Upper lobe of right lung (tissue), 1 donor: ENCODE measurements at regions not wholly inside any gene's neighbourhood (a gene's known extent, or its start where the extent isn't known, plus 50 kb on each side); places are given as distances from the start of the nearest gene placed in this dataset.

ENCODE experiments used
- ATAC-seq: fragments of 200-7000 bp; cut with Tn5 transposase; one replicate; pipeline ENCODE4 v1.9.1; 2020; ENCODE audit warnings: mild to moderate bottlenecking, moderate library complexity
- DNase-seq: peaks from one replicate; pipeline ENCODE4 v3.0.0-alpha.2; 2020
- H3K27ac ChIP-seq: fragments of 200-600 bp; one replicate; pipeline ENCODE4 v1.8.0; 2022
- H3K27me3 ChIP-seq: fragments of 200-600 bp; one replicate; pipeline ENCODE4 v1.8.0; 2022; ENCODE audit warnings: mild to moderate bottlenecking
- H3K36me3 ChIP-seq: fragments of 200-600 bp; one replicate; pipeline ENCODE4 v1.8.0; 2022
- H3K4me1 ChIP-seq: fragments of 200-600 bp; one replicate; pipeline ENCODE4 v1.8.0; 2022
- H3K4me3 ChIP-seq: fragments of 200-600 bp; one replicate; pipeline ENCODE4 v1.8.0; 2022; ENCODE audit warnings: mild to moderate bottlenecking
- H3K9me3 ChIP-seq: fragments of 200-600 bp; one replicate; pipeline ENCODE4 v1.8.0; 2022
- CTCF ChIP-seq: fragments of 200-600 bp; IDR thresholded peaks from one replicate; pipeline ENCODE4 v1.8.0; 2022; ENCODE audit warnings: antibody characterized with exemption
- intact Hi-C: fragments of 100-400 bp; cut with DNase I; formaldehyde crosslinking; loops from one replicate; pipeline ENCODE4 v1.11.0; 2022
- donor health status: DM: no; HTN: yes; CAD: no; lungs with severe emphysema.

GRCh38 chr12:91922139-91922538, 223.5 kb downstream of the BTG1 start:
- no peak overlapping the region for H3K27ac ChIP-seq
- no peak for TF ChIP-seq CTCF
- H3K9me3 ChIP-seq, result no peaks in the 10 kb centered on the region
- H3K4me3 ChIP-seq, result no peak overlapping the region
- H3K36me3 ChIP-seq, result no peaks in the 10 kb centered on the region
- H3K27me3 ChIP-seq, result no peaks in the 10 kb centered on the region
- ATAC-seq (no peak), DNase-seq (no peak)
- H3K4me1 ChIP-seq, result peaks cover 7% of the 10 kb centered on the region
- intact Hi-C loops, result no loop called here

DNA sequence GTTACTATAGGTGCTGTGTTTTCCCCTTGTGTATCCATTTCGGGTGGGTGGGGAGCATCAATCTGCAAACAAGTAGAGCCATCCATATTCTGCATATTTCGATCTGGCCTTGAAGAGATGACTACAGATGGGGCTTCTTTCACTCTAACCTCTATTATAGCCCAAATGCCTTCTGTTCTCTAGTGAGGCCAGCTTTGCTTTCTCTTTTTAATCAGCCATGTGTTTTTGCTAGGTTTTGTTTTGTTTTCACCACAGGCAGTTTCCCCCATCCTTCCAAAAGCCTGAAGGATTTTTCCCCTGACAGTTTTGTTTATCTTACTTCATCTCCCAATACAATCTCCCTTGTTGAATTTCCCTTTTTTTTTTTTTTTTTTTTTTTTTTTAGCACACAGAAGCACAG, 224.1 kb downstream of the BTG1 start:
- no peak for DNase-seq
- peaks cover 5% of the 10 kb centered on the region for H3K4me1 ChIP-seq
- no peak for ATAC-seq
- H3K27ac ChIP-seq, result no peak overlapping the region
- TF ChIP-seq CTCF, result no peak
- H3K27me3 ChIP-seq, result no peaks in the 10 kb centered on the region
- intact Hi-C loops, result no loop called here
- no peaks in the 10 kb centered on the region for H3K9me3 ChIP-seq
- H3K36me3 ChIP-seq, result no peaks in the 10 kb centered on the region
- no peak overlapping the region for H3K4me3 ChIP-seq

DNA sequence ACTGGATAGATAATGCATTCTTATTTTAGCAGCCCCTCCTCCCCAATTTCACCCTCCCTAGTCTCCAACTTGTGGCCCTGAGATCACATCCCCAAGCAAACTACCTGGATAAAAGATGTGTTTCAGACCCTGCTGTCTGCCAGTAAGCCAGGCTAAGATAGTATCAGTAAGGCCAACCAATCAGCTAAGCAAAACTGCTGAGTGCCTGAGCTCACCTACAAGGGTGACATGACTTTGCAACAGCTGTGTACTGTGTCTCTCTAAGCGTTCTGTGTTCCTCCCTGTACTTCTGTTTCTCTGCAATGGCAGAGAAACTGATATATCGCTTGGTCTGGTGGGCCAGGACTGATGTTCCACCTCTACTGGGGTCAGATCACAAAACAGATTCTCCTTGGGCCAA, 224.9 kb downstream of the BTG1 start:
- TF ChIP-seq CTCF, result no peak
- no peak overlapping the region for H3K4me3 ChIP-seq
- no peaks in the 10 kb centered on the region for H3K36me3 ChIP-seq
- intact Hi-C loops, result no loop called here
- H3K4me1 ChIP-seq, result peaks cover 5% of the 10 kb centered on the region
- H3K9me3 ChIP-seq, result no peaks in the 10 kb centered on the region
- H3K27me3 ChIP-seq, result no peaks in the 10 kb centered on the region
- ATAC-seq, result no peak
- no peak overlapping the region for H3K27ac ChIP-seq
- DNase-seq, result no peak

DNA sequence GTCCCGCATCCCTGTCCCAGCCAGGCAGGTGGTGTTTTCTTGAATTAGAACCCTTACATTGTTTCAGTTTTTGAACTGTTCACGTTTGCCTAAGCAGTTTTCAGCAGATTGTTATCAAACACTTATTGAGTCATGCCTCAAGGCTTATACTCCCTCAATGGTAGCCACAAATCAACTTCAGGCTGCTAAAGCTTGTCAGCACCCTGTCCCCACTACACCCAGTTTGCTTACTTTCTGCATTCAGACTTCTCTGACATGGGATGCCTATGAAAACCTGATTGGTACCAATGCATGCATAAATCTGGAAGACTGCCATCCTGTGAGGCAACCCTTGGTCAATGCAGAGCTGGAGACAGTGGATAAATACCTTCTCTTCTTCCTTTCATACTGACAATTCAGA, 225.4 kb downstream of the BTG1 start:
- H3K4me1 ChIP-seq, result peaks cover 5% of the 10 kb centered on the region
- H3K27ac ChIP-seq, result no peak overlapping the region
- intact Hi-C loops, result no loop called here
- no peaks in the 10 kb centered on the region for H3K36me3 ChIP-seq
- no peak for TF ChIP-seq CTCF
- ATAC-seq (no peak), DNase-seq (no peak)
- H3K27me3 ChIP-seq, result no peaks in the 10 kb centered on the region
- H3K9me3 ChIP-seq, result no peaks in the 10 kb centered on the region
- H3K4me3 ChIP-seq, result no peak overlapping the region

- H3K36me3 ChIP-seq, result no peaks in the 10 kb centered on the region
- H3K27me3 ChIP-seq, result no peaks in the 10 kb centered on the region
- ATAC-seq (no peak), DNase-seq (no peak)
- no peak overlapping the region for H3K4me3 ChIP-seq
- H3K27ac ChIP-seq, result no peak overlapping the region
- H3K4me1 ChIP-seq, result peaks cover 5% of the 10 kb centered on the region
- intact Hi-C loops, result no loop called here
- H3K9me3 ChIP-seq, result no peaks in the 10 kb centered on the region
- no peak for TF ChIP-seq CTCF
Observed at GRCh38 chr12:91918431-91918830, 227.2 kb downstream of the BTG1 start.

DNA sequence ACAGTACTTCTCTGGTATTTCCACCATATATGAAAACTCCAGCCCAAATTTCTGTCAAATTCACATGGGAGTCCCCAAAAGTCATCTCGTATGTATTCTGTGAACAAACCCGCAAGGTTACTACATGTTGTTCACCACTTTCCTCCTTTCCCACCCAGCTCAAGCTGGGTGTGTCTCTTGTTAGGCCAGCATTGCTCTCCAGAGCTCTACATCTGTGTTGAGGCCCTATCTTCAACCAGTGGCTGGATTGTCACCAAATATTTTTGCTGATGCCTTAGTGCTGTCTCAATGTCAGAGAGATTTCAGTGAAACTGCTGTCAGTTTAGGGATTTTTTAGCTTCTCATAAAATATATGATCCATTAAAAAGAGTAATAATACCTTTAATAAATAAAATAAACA, 230.9 kb downstream of the BTG1 start:
- no peaks in the 10 kb centered on the region for H3K27me3 ChIP-seq
- no peak overlapping the region for H3K4me3 ChIP-seq
- no peak for TF ChIP-seq CTCF
- H3K27ac ChIP-seq, result no peak overlapping the region
- DNase-seq (no peak), ATAC-seq (no peak)
- H3K36me3 ChIP-seq, result no peaks in the 10 kb centered on the region
- intact Hi-C loops, result no loop called here
- H3K4me1 ChIP-seq, result no peaks in the 10 kb centered on the region
- no peaks in the 10 kb centered on the region for H3K9me3 ChIP-seq
